K562 (cell line): ENCODE measurements at regions not wholly inside any gene's neighbourhood (a gene's known extent, or its start where the extent isn't known, plus 50 kb on each side); places are given as distances from the start of the nearest gene placed in this dataset.

Experiments used
- ATAC-seq: fragments of 200-7000 bp; cut with Tn5 transposase; 3 replicates; pipeline ENCODE4 v1.9.1; 2020; ENCODE audit warnings: moderate library complexity
- BruUV-seq: library from RNA; stranded (reverse); fragments of 400-500 nt; replicated peaks from 2 replicates; lab custom pipeline; 2021; lab: Mats Ljungman, UMichigan
- CTCF ChIA-PET: fragments of 300-600 bp; formaldehyde crosslinking; extraction: SDS; loops from one replicate; lab custom pipeline; 2021; ENCODE audit warnings: low intra/inter-chr PET ratio; lab: Yijun Ruan, JAX
- POLR2A ChIA-PET: fragments of 300-600, 350-650 bp; sonication (Branson Sonifier 250); formaldehyde crosslinking; extraction: SDS; loops from one replicate; lab custom pipeline; 2021; ENCODE audit warnings: antibody characterized with exemption, inconsistent platforms; lab: Yijun Ruan, JAX
- DNase-seq, 4 experiments: peaks; one replicate each; pipeline versions ENCODE4 v3.0.0 to v3.0.0-alpha.2; 2011 to 2018; ENCODE audit warnings: low spot score in 3 of 4, mixed read lengths in 3 of 4; ENCODE audit errors: extremely low read depth in 1 of 4
- FAIRE-seq: peaks from 2 replicates; lab custom pipeline; 2011; peaks lifted over from hg19 to GRCh38; lab: Jason Lieb, UNC
- H2AFZ ChIP-seq: 2 replicates; pipeline ENCODE4 v1.6.0; 2011; ENCODE audit warnings: low read depth, low read length, control low read depth, inconsistent platforms
- H3K27ac ChIP-seq: fragments of 200-600 bp; 3 replicates; pipeline ENCODE4 v1.8.0; 2011; ENCODE audit warnings: low read depth, mild to moderate bottlenecking, control low read depth, inconsistent platforms, low read length, moderate library complexity, mixed read lengths; ENCODE audit errors: extremely low read depth
- H3K27me3 ChIP-seq, 2 experiments: fragments of 300-600 bp in 1 of 2; 2 replicates in 1 of 2; 3 replicates in 1 of 2; pipeline versions ENCODE4 v1.6.0 to v1.8.0; 2011; ENCODE audit warnings: inconsistent platforms in 2 of 2, low read length in 2 of 2, mild to moderate bottlenecking in 1 of 2, mixed read lengths in 1 of 2, moderate library complexity in 1 of 2; ENCODE audit not compliant: control insufficient read depth in 2 of 2, insufficient read depth in 2 of 2
- H3K36me3 ChIP-seq: fragments of 300-600 bp; 3 replicates; pipeline ENCODE4 v1.8.0; 2011; ENCODE audit warnings: mild to moderate bottlenecking, low read length, inconsistent platforms; ENCODE audit not compliant: control insufficient read depth, insufficient read depth
- H3K4me1 ChIP-seq, 2 experiments: fragments of 200-600 bp in 1 of 2; replicated peaks in 1 of 2; 2 replicates in 1 of 2; 3 replicates in 1 of 2; pipeline versions ENCODE4 v1.5.1 to v1.8.0; 2011; ENCODE audit warnings: inconsistent platforms in 2 of 2, low read length in 2 of 2, mild to moderate bottlenecking in 1 of 2, mixed read lengths in 1 of 2, moderate library complexity in 1 of 2; ENCODE audit not compliant: control insufficient read depth in 2 of 2, insufficient read depth in 2 of 2
- H3K4me2 ChIP-seq: 2 replicates; pipeline ENCODE4 v1.6.1; 2011; ENCODE audit warnings: low read length, control low read depth, inconsistent platforms, mixed read lengths; ENCODE audit not compliant: insufficient read depth
- H3K4me3 ChIP-seq: fragments of 200-600 bp; sonication (generic), shearing (Covaris generic); 2 replicates; pipeline ENCODE4 v1.5.1; 2016; ENCODE audit warnings: control low read depth, inconsistent platforms
- H3K79me2 ChIP-seq: fragments of 200-600 bp; 3 replicates; pipeline ENCODE4 v1.8.0; 2011; ENCODE audit warnings: low read length, inconsistent platforms; ENCODE audit not compliant: control insufficient read depth, insufficient read depth
- H3K9ac ChIP-seq, 2 experiments: 2 replicates each; pipeline versions ENCODE4 v1.6.0 to v1.6.1; 2011; ENCODE audit warnings: low read depth in 2 of 2, low read length in 2 of 2, control low read depth in 1 of 2, inconsistent platforms in 1 of 2, mild to moderate bottlenecking in 1 of 2, mixed read lengths in 1 of 2; ENCODE audit not compliant: insufficient read depth in 1 of 2
- H3K9me1 ChIP-seq: one replicate; pipeline ENCODE4 v1.6.0; 2011; ENCODE audit warnings: inconsistent platforms, mild to moderate bottlenecking, low read length, moderate library complexity; ENCODE audit not compliant: control insufficient read depth, insufficient read depth
- H3K9me3 ChIP-seq: replicated peaks from 2 replicates; pipeline ENCODE4 v1.5.1; 2011; ENCODE audit warnings: low read depth, low read length, inconsistent platforms; ENCODE audit not compliant: control insufficient read depth, insufficient read depth
- H4K20me1 ChIP-seq: replicated peaks from 2 replicates; pipeline ENCODE4 v1.6.1; 2011; ENCODE audit warnings: low read length, inconsistent platforms, mixed read lengths; ENCODE audit not compliant: control insufficient read depth, insufficient read depth
- ATF3 ChIP-seq, 2 experiments: fragments of 450-650 bp in 1 of 2; sonication (generic) in 1 of 2; formaldehyde crosslinking in 1 of 2; IDR thresholded peaks in 1 of 2; conservative IDR thresholded peaks in 1 of 2; 2 replicates each; pipeline versions ENCODE4 v1.6.1 to v1.8.1; 2016 to 2023; ENCODE audit warnings: mild to moderate bottlenecking in 2 of 2, moderate library complexity in 2 of 2, inconsistent platforms in 1 of 2, missing genetic modification reagents in 1 of 2
- CBX1 ChIP-seq: sonication (generic); IDR thresholded peaks from 2 replicates; pipeline ENCODE4 v1.6.1; 2016; ENCODE audit warnings: antibody characterized with exemption, low read depth, mild to moderate bottlenecking
- CGGBP1 ChIP-seq: fragments of 250-450 bp; sonication (Bioruptor Pico); IDR thresholded peaks from 2 replicates; pipeline ENCODE4 v1.9.0; 2021; ENCODE audit warnings: mild to moderate bottlenecking
- HBP1 ChIP-seq: fragments of 450-650 bp; formaldehyde crosslinking; IDR thresholded peaks from 2 replicates; pipeline ENCODE4 v1.4.0; 2022; ENCODE audit warnings: missing genetic modification characterization
- PHF21A ChIP-seq: fragments of 450-650 bp; IDR thresholded peaks from 2 replicates; pipeline ENCODE4 v1.6.1; 2017; ENCODE audit warnings: low read depth, borderline replicate concordance
- SPI1 ChIP-seq: IDR thresholded peaks from 2 replicates; pipeline ENCODE4 v1.6.1; 2011; ENCODE audit warnings: low read depth, low read length, control low read depth, borderline replicate concordance
- STAT5A ChIP-seq: IDR thresholded peaks from 2 replicates; pipeline ENCODE4 v1.6.1; 2012; ENCODE audit warnings: low read length, inconsistent platforms, borderline replicate concordance
- TRIM28 ChIP-seq: fragments of 450-650 bp; IDR thresholded peaks from 2 replicates; pipeline ENCODE4 v1.6.1; 2017
- ZBED1 ChIP-seq: IDR thresholded peaks from 2 replicates; pipeline ENCODE4 v1.6.1; 2014
- ZNF184 ChIP-seq: sonication (generic); formaldehyde crosslinking; IDR thresholded peaks from 2 replicates; pipeline ENCODE4 v1.5.0; 2020; ENCODE audit warnings: missing genetic modification reagents
- ZNF232 ChIP-seq: sonication (generic); formaldehyde crosslinking; IDR thresholded peaks from 2 replicates; pipeline ENCODE4 v1.8.0; 2022; ENCODE audit warnings: mild to moderate bottlenecking, missing genetic modification reagents
- ZNF41 ChIP-seq: fragments of 250-450 bp; sonication (Bioruptor Pico); conservative IDR thresholded peaks from 2 replicates; pipeline ENCODE4 v1.4.0; 2020; ENCODE audit warnings: mild to moderate bottlenecking
- ZNF609 ChIP-seq: sonication (generic); formaldehyde crosslinking; IDR thresholded peaks from 2 replicates; pipeline ENCODE4 v1.8.1; 2023; ENCODE audit warnings: missing genetic modification reagents, mild to moderate bottlenecking, borderline replicate concordance
- in situ Hi-C: fragments of 300-500 bp; cut with MboI; formaldehyde crosslinking; loops from 4 replicates; pipeline ENCODE4 v1.15.0; 2018; ENCODE audit warnings: inconsistent platforms, mixed read lengths
- intact Hi-C: fragments of 100-400 bp; cut with micrococcal nuclease; formaldehyde crosslinking; loops from 2 replicates; pipeline ENCODE4 v1.14.2; 2022
- TF ChIP-seq, protein P1 (sequence below): fragments of 250-450 bp; sonication (Bioruptor Pico); IDR thresholded peaks from 2 replicates; pipeline ENCODE4 v1.8.0; 2022; ENCODE audit warnings: inconsistent platforms

- TF ChIP-seq ATF3 (IDR thresholded peaks at IDR 0.05), result no peak
- TF ChIP-seq ATF3 (CRISPR knock-in tag; conservative IDR thresholded peaks at IDR 0.05), result no peak
These were observed 66.6 kb upstream of the NAF1 start (continued) for GRCh38 chr4:163233321-163233720.

DNA sequence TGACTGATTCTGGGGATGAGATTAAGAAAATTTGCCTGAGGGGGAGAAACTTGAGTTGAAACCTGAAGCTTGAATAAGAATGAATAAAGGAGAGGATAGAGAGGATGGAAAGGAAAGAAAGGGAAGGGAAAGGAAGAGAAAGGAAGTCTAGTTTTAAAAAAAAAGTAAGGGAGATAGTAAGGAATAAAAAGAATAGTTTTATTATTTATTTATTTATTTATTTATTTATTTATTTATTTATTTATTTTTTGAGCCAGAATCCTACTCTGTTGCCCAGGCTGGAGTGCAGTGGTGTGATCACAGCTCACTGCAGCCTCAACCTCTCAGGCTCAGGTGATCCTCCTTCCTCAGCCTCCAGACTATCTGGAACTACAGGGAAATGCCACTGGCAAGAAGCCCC lies 62.0 kb upstream of the NAF1 start:
- H2AFZ ChIP-seq, result no peak overlapping the region
- in situ Hi-C loops, result no loop called here
- no peaks in the 10 kb centered on the region for H3K9me3 ChIP-seq
- H3K9me1 ChIP-seq, result no peaks in the 10 kb centered on the region
- no peak overlapping the region for H3K4me3 ChIP-seq
- no peaks in the 10 kb centered on the region for H3K79me2 ChIP-seq
- no peak overlapping the region for H3K9ac ChIP-seq
- BruUV-seq, result no TSS peak
- no peak overlapping the region for H3K4me2 ChIP-seq
- ATAC-seq, result no peak
- CTCF ChIA-PET, result no interaction called here
- H3K27me3 ChIP-seq, result no peaks in the 10 kb centered on the region
- H3K27ac ChIP-seq, result no peak overlapping the region
- no peak for FAIRE-seq
- H3K4me1 ChIP-seq, result no peaks in the 10 kb centered on the region
- no peaks in the 10 kb centered on the region for H4K20me1 ChIP-seq
- no peaks in the 10 kb centered on the region for H3K36me3 ChIP-seq
- POLR2A ChIA-PET, result no interaction called here
- no peak for DNase-seq
- intact Hi-C loops, result no loop called here
- no peak for TF ChIP-seq CGGBP1
- no peak for TF ChIP-seq ZNF184 (CRISPR knock-in tag)
- no peak for TF ChIP-seq SPI1
- TF ChIP-seq ZNF609 (CRISPR knock-in tag), result no peak
- no peak for TF ChIP-seq CBX1
- no peak for TF ChIP-seq STAT5A
- TF ChIP-seq TRIM28, result no peak
- TF ChIP-seq ZNF232, result no peak
- TF ChIP-seq HBP1 (CRISPR knock-in tag), result no peak
- TF ChIP-seq, protein P1, sequence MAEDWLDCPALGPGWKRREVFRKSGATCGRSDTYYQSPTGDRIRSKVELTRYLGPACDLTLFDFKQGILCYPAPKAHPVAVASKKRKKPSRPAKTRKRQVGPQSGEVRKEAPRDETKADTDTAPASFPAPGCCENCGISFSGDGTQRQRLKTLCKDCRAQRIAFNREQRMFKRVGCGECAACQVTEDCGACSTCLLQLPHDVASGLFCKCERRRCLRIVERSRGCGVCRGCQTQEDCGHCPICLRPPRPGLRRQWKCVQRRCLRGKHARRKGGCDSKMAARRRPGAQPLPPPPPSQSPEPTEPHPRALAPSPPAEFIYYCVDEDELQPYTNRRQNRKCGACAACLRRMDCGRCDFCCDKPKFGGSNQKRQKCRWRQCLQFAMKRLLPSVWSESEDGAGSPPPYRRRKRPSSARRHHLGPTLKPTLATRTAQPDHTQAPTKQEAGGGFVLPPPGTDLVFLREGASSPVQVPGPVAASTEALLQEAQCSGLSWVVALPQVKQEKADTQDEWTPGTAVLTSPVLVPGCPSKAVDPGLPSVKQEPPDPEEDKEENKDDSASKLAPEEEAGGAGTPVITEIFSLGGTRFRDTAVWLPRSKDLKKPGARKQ, result no peak
- TF ChIP-seq ZBED1, result no peak
- TF ChIP-seq PHF21A, result no peak
- TF ChIP-seq ZNF41, result no peak
